Muscle layer of colon (tissue), 2 donors: ENCODE measurements at regions not wholly inside any gene's neighbourhood (a gene's known extent, or its start where the extent isn't known, plus 50 kb on each side); places are given as distances from the start of the nearest gene placed in this dataset.

Experiments used
- H3K27ac ChIP-seq: one replicate; pipeline ENCODE4 v1.7.0; 2013; ENCODE audit warnings: low read depth, mild to moderate bottlenecking, low read length, moderate library complexity
- H3K27me3 ChIP-seq, 2 donors: one replicate each; pipeline ENCODE4 v1.7.0; 2013; ENCODE audit warnings: low read length in 2 of 2, mild to moderate bottlenecking in 2 of 2; ENCODE audit not compliant: insufficient read depth in 2 of 2, control insufficient read depth in 1 of 2
- H3K36me3 ChIP-seq: one replicate; pipeline ENCODE4 v1.7.0; 2013; ENCODE audit warnings: mild to moderate bottlenecking, low read length; ENCODE audit not compliant: insufficient read depth
- H3K4me1 ChIP-seq: one replicate; pipeline ENCODE4 v1.7.0; 2013; ENCODE audit warnings: mild to moderate bottlenecking, low read length; ENCODE audit not compliant: insufficient read depth
- H3K4me3 ChIP-seq, 2 donors: one replicate each; pipeline ENCODE4 v1.7.0; 2013; ENCODE audit warnings: low read length in 2 of 2, low read depth in 1 of 2, mild to moderate bottlenecking in 1 of 2, moderate library complexity in 1 of 2
- H3K9ac ChIP-seq: one replicate; pipeline ENCODE4 v1.7.0; 2013; ENCODE audit warnings: low read length
- H3K9me3 ChIP-seq: one replicate; pipeline ENCODE4 v1.7.0; 2013; ENCODE audit warnings: mild to moderate bottlenecking, low read length
- donor health status: abdominal sarcoma.
- donor health status: Adenocarcinoma of cecum.

DNA sequence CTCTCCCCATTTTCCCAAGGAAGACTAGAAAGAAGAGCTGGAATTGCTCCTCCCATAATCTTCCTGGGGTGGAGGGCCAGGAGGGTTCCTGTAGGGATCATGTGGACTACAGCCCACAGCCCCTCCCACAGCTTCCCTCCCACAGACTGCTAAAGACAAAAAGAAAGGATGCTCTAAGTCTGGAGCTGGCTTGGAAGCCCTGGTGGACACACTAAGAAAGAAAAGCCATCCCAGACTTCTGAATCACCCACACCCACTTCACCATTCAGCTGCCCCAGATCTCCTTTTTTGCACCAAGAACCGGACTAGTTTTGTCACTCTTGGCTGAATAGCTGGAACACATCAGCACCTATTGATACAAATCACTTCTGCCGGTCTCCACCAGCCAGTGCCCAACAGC, 56.8 kb upstream of the PLXNC1 start:
- no peaks in the 10 kb centered on the region for H3K36me3 ChIP-seq
- H3K9ac ChIP-seq: no peak overlapping the region
- no peaks in the 10 kb centered on the region for H3K4me1 ChIP-seq
- H3K9me3 ChIP-seq: no peaks in the 10 kb centered on the region
- no peaks in the 10 kb centered on the region for H3K27me3 ChIP-seq
- no peak overlapping the region for H3K4me3 ChIP-seq
- no peak overlapping the region for H3K27ac ChIP-seq

DNA sequence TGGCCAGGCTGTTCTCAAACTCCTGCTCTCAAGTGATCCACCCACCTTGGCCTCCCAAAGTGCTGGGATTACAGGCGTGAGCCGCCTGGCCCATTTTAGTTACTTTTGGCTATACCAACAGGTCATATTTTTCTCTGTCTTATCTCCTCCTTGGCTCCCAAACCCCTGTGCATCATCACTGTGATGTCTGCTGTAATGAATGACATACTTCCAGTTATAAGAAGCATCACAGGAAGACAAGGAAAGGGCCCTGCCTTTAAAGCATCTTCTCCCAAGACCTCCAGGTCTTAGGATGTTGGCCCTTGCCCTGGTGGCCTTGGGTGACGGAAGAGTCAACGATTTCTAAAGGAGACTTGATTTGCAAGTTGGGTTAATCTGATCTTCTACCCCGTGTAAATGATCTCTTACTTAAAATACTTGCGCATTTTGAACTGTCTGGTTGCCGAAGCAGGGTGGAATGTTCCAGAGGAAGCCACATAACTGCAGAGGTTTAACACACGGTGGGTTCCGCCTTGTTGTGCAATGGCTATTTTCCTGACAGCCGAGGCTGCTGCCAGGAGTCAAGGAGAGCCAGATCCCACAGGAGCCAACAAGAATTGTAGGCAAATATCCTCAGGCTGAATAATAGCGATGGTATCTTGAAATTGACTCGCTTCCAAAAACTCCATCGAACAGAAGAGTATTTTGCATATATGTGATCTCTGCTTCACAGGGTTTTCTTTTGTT, 55.7 kb upstream of the PLXNC1 start:
- Histone ChIP-seq H3K9me3 (no peaks in the 10 kb centered on the region), H3K36me3 (no peaks in the 10 kb centered on the region), H3K4me1 (no peaks in the 10 kb centered on the region), H3K4me3 (no peak overlapping the region), H3K27ac (no peak overlapping the region), H3K27me3 (no peaks in the 10 kb centered on the region), H3K9ac (no peak overlapping the region)

DNA sequence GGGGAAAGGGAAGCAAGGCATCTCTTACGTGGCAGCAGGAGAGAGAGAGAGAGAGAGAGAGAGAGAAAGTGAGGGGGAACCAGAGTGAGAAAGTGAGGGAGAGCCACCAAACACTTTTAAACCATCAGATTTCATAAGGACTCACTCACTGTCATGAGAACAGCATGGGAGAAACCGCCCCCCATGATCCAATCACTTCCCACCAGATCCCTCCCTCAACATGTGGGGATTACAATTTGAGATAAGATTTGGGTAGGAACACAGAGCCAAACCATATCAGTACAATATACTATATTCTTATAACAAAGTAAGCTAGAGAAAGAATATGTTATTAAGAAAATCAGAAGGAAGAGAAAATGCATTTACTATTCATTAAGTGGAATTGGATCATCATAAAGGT, 53.7 kb upstream of the PLXNC1 start:
- Histone ChIP-seq H3K4me1 (no peaks in the 10 kb centered on the region), H3K4me3 (no peak overlapping the region), H3K9ac (no peak overlapping the region), H3K36me3 (no peaks in the 10 kb centered on the region), H3K9me3 (no peaks in the 10 kb centered on the region), H3K27me3 (no peaks in the 10 kb centered on the region), H3K27ac (no peak overlapping the region)

DNA sequence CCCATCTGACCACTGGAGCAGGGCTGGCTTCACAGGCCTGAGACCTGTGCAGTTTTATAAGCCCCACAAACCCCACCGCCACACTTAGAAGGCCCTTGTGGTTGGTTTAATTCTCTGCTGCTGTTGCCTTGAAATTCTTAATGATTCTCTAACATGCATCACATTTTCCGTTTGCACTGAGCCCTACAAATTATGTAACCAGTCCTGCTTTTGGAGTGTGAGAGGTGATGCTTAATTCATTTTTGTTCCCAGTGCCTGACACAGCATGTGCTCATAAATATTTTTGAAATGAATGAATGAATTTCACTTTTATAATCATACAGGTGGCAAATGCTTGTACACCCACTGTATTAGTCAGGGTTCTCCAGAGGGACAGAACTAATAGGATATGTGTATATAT, 52.8 kb upstream of the PLXNC1 start:
- H3K4me1 ChIP-seq: no peaks in the 10 kb centered on the region
- no peak overlapping the region for H3K9ac ChIP-seq
- H3K4me3 ChIP-seq: no peak overlapping the region
- H3K27ac ChIP-seq: no peak overlapping the region
- no peaks in the 10 kb centered on the region for H3K27me3 ChIP-seq
- no peaks in the 10 kb centered on the region for H3K36me3 ChIP-seq
- H3K9me3 ChIP-seq: no peaks in the 10 kb centered on the region

DNA sequence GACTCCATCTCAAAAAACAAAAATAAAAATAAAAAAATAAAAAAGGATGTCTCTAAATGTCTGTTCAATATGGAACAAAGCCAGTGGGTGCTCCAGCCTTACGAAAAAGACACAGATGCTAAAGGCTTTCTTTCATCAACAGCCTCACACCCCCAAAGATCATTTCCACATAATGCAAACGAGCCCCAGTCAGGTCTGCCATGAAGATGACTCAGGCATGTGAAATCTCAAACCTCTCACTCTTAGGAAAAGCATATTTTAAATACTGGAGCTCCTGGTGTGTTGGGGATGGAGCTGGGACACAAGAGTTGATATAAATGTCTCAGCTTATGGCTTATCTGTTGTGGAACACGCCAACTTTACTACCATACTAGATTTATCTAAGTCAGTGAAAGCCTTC, 49.9 kb upstream of the PLXNC1 start:
- H3K4me3 ChIP-seq: no peak overlapping the region
- no peak overlapping the region for H3K9ac ChIP-seq
- no peaks in the 10 kb centered on the region for H3K9me3 ChIP-seq
- H3K4me1 ChIP-seq: peaks cover 3% of the 10 kb centered on the region
- H3K36me3 ChIP-seq: no peaks in the 10 kb centered on the region
- H3K27me3 ChIP-seq: no peaks in the 10 kb centered on the region
- H3K27ac ChIP-seq: no peak overlapping the region
